Fibroblast of lung (primary cell): ENCODE measurements at regions not wholly inside any gene's neighbourhood (a gene's known extent, or its start where the extent isn't known, plus 50 kb on each side); places are given as distances from the start of the nearest gene placed in this dataset.

Experiments used
- DNase-seq, 2 donors: peaks; one replicate each; pipeline versions ENCODE4 v3.0.0 to v3.0.0-alpha.2; 2010; ENCODE audit warnings: low read depth in 2 of 2
- H2AFZ ChIP-seq: 2 replicates; pipeline ENCODE4 v1.5.1; 2012; ENCODE audit warnings: low read length, control low read depth, inconsistent platforms
- H3K27ac ChIP-seq: 2 replicates; pipeline ENCODE4 v1.5.1; 2011; ENCODE audit warnings: low read length, control low read depth; ENCODE audit not compliant: insufficient read depth
- H3K27me3 ChIP-seq: 2 replicates; pipeline ENCODE4 v1.5.1; 2011; ENCODE audit warnings: mild to moderate bottlenecking, low read length; ENCODE audit not compliant: control insufficient read depth, insufficient read depth
- H3K36me3 ChIP-seq: 2 replicates; pipeline ENCODE4 v1.5.1; 2011; ENCODE audit warnings: low read length; ENCODE audit not compliant: control insufficient read depth, insufficient read depth
- H3K4me1 ChIP-seq: 2 replicates; pipeline ENCODE4 v1.5.1; 2011; ENCODE audit warnings: low read length; ENCODE audit not compliant: control insufficient read depth, insufficient read depth; ENCODE audit errors: extremely low read depth
- H3K4me2 ChIP-seq: 2 replicates; pipeline ENCODE4 v1.5.1; 2011; ENCODE audit warnings: low read length, control low read depth; ENCODE audit not compliant: insufficient read depth; ENCODE audit errors: extremely low read depth
- H3K4me3 ChIP-seq, 4 experiments: fragments of 200-600 bp in 1 of 4; sonication (generic) in 1 of 4; replicated peaks in 1 of 4; 2 replicates each; pipeline ENCODE4 v1.5.1; 2011 to 2016; ENCODE audit warnings: low read length in 4 of 4, low read depth in 3 of 4, mild to moderate bottlenecking in 3 of 4, control low read depth in 2 of 4, inconsistent platforms in 1 of 4, mixed read lengths in 1 of 4; ENCODE audit not compliant: insufficient read depth in 1 of 4; ENCODE audit errors: control extremely low read depth in 1 of 4
- H3K79me2 ChIP-seq: 2 replicates; pipeline ENCODE4 v1.5.1; 2012; ENCODE audit warnings: mild to moderate bottlenecking, low read length, inconsistent platforms; ENCODE audit not compliant: control insufficient read depth, insufficient read depth
- H3K9ac ChIP-seq: 2 replicates; pipeline ENCODE4 v1.5.1; 2011; ENCODE audit warnings: mild to moderate bottlenecking, low read length, control low read depth; ENCODE audit not compliant: insufficient read depth
- H3K9me3 ChIP-seq: 2 replicates; pipeline ENCODE4 v1.5.1; 2012; ENCODE audit warnings: low read depth, low read length; ENCODE audit not compliant: control insufficient read depth, insufficient read depth
- H4K20me1 ChIP-seq: 2 replicates; pipeline ENCODE4 v1.5.1; 2011; ENCODE audit warnings: low read length; ENCODE audit not compliant: control insufficient read depth, insufficient read depth; ENCODE audit errors: extremely low read depth
- CTCF ChIP-seq, 2 donors: IDR thresholded peaks in 1 of 2; conservative IDR thresholded peaks in 1 of 2; 1 replicate in 1 of 2; 2 replicates in 1 of 2; pipeline ENCODE4 v1.5.1; 2011 to 2012; ENCODE audit warnings: low read length in 2 of 2, control low read depth in 1 of 2, inconsistent platforms in 1 of 2, low read depth in 1 of 2, mild to moderate bottlenecking in 1 of 2
- EZH2 ChIP-seq: IDR thresholded peaks from 2 replicates; pipeline ENCODE4 v1.5.1; 2012; ENCODE audit warnings: low read length, control low read depth, mild to moderate bottlenecking; ENCODE audit errors: missing control alignments

GRCh38 chr11:82261367-82261766, 472.3 kb downstream of the FAM181B start:
- DNase-seq = no peak
- Histone ChIP-seq H4K20me1 (no peaks in the 10 kb centered on the region), H3K79me2 (no peaks in the 10 kb centered on the region), H3K4me3 (no peak overlapping the region), H3K27me3 (no peaks in the 10 kb centered on the region), H3K4me1 (no peaks in the 10 kb centered on the region), H3K36me3 (no peaks in the 10 kb centered on the region), H3K4me2 (no peak overlapping the region), H3K9me3 (no peaks in the 10 kb centered on the region), H3K9ac (no peak overlapping the region), H2AFZ (no peak overlapping the region), H3K27ac (no peak overlapping the region)
- TF ChIP-seq EZH2 (no peak), CTCF (conservative IDR thresholded peaks at IDR 0.05 in 1 of 2, IDR thresholded peaks at IDR 0.05 in 1 of 2; ENCODE audit: low read depth in 1 of 2, low read length in 2 of 2) (no peak)

- no peak overlapping the region for H3K27ac ChIP-seq
- no peak for DNase-seq
- H3K27me3 ChIP-seq = no peaks in the 10 kb centered on the region
- H3K4me2 ChIP-seq = no peak overlapping the region
- H4K20me1 ChIP-seq = no peaks in the 10 kb centered on the region
- no peak overlapping the region for H3K4me3 ChIP-seq
- no peak overlapping the region for H2AFZ ChIP-seq
- no peaks in the 10 kb centered on the region for H3K79me2 ChIP-seq
- no peaks in the 10 kb centered on the region for H3K36me3 ChIP-seq
- TF ChIP-seq CTCF (conservative IDR thresholded peaks at IDR 0.05 in 1 of 2, IDR thresholded peaks at IDR 0.05 in 1 of 2; ENCODE audit: low read depth in 1 of 2, low read length in 2 of 2) (no peak), EZH2 (no peak)
- H3K4me1 ChIP-seq = no peaks in the 10 kb centered on the region
- no peak overlapping the region for H3K9ac ChIP-seq
- H3K9me3 ChIP-seq = no peaks in the 10 kb centered on the region
Measured at GRCh38 chr11:82250047-82250446, 483.6 kb downstream of the FAM181B start.

- Histone ChIP-seq H3K79me2 (no peaks in the 10 kb centered on the region), H3K4me3 (no peak overlapping the region), H3K27me3 (no peaks in the 10 kb centered on the region), H3K4me2 (no peak overlapping the region), H3K9me3 (no peaks in the 10 kb centered on the region), H4K20me1 (no peaks in the 10 kb centered on the region), H3K9ac (no peak overlapping the region), H3K36me3 (no peaks in the 10 kb centered on the region), H3K27ac (no peak overlapping the region), H3K4me1 (no peaks in the 10 kb centered on the region), H2AFZ (no peak overlapping the region)
- DNase-seq = no peak
- TF ChIP-seq EZH2 (no peak), CTCF (conservative IDR thresholded peaks at IDR 0.05 in 1 of 2, IDR thresholded peaks at IDR 0.05 in 1 of 2; ENCODE audit: low read depth in 1 of 2, low read length in 2 of 2) (no peak)
Measured at GRCh38 chr11:82246926-82247325, 486.7 kb downstream of the FAM181B start.
